GM23338 (cell line): ENCODE measurements at regions not wholly inside any gene's neighbourhood (a gene's known extent, or its start where the extent isn't known, plus 50 kb on each side); places are given as distances from the start of the nearest gene placed in this dataset.

Experiments used
- CREB1 ChIP-seq: fragments of 250-450 bp; sonication (Bioruptor Pico); IDR thresholded peaks from 2 replicates; pipeline ENCODE4 v1.5.0; 2020; ENCODE audit warnings: low read depth, mild to moderate bottlenecking, moderate library complexity
- EZH2 ChIP-seq: fragments of 200-600 bp; sonication (generic); IDR thresholded peaks from one replicate; pipeline ENCODE4 v1.8.0; 2017; ENCODE audit warnings: antibody characterized with exemption, mild to moderate bottlenecking, low read depth; ENCODE audit not compliant: unreplicated experiment
- EZH2phosphoT487 ChIP-seq: fragments of 200-600 bp; sonication (generic); IDR thresholded peaks from one replicate; pipeline ENCODE4 v1.8.1; 2018; ENCODE audit warnings: antibody characterized with exemption; ENCODE audit not compliant: unreplicated experiment
- JUNB ChIP-seq: IDR thresholded peaks from one replicate; pipeline ENCODE4 v1.6.1; 2016; ENCODE audit warnings: antibody characterized with exemption; ENCODE audit not compliant: unreplicated experiment
- NANOG ChIP-seq: IDR thresholded peaks from 2 replicates; pipeline ENCODE4 v1.6.1; 2016; ENCODE audit warnings: antibody characterized with exemption, borderline replicate concordance
- POLR2AphosphoS5 ChIP-seq: IDR thresholded peaks from 2 replicates; pipeline ENCODE4 v1.6.1; 2016; ENCODE audit warnings: antibody characterized with exemption, low read depth
- STAT1 ChIP-seq: IDR thresholded peaks from one replicate; pipeline ENCODE4 v1.6.1; 2016; ENCODE audit warnings: antibody characterized with exemption; ENCODE audit not compliant: unreplicated experiment
- ZNF114 ChIP-seq: fragments of 250-450 bp; sonication (Bioruptor Pico); IDR thresholded peaks from 2 replicates; pipeline ENCODE4 v1.5.0; 2020; ENCODE audit warnings: mild to moderate bottlenecking, moderate library complexity
- TF ChIP-seq, protein P1 (sequence below), 2 experiments: fragments of 200-600 bp in 1 of 2; sonication (generic) in 1 of 2; conservative IDR thresholded peaks; 2 replicates each; pipeline versions ENCODE4 v1.5.1 to v1.6.1; 2016 to 2017; ENCODE audit warnings: antibody characterized with exemption in 2 of 2, low read depth in 2 of 2, mild to moderate bottlenecking in 2 of 2, moderate library complexity in 1 of 2
- TF ChIP-seq, protein P2 (sequence below): IDR thresholded peaks from 2 replicates; pipeline ENCODE4 v1.6.1; 2016; ENCODE audit warnings: antibody characterized with exemption
- TF ChIP-seq, protein P3 (sequence below): IDR thresholded peaks from one replicate; pipeline ENCODE4 v1.6.1; 2018; ENCODE audit warnings: antibody characterized with exemption; ENCODE audit not compliant: unreplicated experiment

DNA sequence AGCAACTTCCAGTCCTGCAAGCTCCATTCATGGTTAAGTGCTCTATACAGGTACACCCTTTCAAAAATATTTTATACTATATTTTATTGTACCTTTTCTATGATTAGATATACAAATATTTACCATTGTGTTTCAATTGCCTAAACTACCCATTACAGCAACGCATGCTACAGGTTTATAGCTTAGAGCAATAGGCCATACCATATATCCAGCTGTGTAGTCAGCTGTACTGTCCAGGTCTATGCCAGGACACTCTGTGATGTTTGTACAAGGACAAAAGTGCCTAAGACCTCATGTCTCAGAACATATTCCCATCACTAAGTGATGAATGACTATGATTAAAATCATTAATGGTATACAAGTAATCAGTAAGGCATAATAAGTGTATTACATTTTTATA is 368.7 kb downstream of the CMPK2 start:
- TF ChIP-seq CREB1 (CRISPR knock-in tag) (no peak), EZH2 (no peak), POLR2AphosphoS5 (no peak), EZH2phosphoT487 (no peak), STAT1 (no peak), ZNF114 (no peak), JUNB (no peak), NANOG (no peak)
- TF ChIP-seq, protein P1, sequence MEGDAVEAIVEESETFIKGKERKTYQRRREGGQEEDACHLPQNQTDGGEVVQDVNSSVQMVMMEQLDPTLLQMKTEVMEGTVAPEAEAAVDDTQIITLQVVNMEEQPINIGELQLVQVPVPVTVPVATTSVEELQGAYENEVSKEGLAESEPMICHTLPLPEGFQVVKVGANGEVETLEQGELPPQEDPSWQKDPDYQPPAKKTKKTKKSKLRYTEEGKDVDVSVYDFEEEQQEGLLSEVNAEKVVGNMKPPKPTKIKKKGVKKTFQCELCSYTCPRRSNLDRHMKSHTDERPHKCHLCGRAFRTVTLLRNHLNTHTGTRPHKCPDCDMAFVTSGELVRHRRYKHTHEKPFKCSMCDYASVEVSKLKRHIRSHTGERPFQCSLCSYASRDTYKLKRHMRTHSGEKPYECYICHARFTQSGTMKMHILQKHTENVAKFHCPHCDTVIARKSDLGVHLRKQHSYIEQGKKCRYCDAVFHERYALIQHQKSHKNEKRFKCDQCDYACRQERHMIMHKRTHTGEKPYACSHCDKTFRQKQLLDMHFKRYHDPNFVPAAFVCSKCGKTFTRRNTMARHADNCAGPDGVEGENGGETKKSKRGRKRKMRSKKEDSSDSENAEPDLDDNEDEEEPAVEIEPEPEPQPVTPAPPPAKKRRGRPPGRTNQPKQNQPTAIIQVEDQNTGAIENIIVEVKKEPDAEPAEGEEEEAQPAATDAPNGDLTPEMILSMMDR (conservative IDR thresholded peaks at IDR 0.05; ENCODE audit: low read depth in 2 of 2): no peak
- TF ChIP-seq, protein P2, sequence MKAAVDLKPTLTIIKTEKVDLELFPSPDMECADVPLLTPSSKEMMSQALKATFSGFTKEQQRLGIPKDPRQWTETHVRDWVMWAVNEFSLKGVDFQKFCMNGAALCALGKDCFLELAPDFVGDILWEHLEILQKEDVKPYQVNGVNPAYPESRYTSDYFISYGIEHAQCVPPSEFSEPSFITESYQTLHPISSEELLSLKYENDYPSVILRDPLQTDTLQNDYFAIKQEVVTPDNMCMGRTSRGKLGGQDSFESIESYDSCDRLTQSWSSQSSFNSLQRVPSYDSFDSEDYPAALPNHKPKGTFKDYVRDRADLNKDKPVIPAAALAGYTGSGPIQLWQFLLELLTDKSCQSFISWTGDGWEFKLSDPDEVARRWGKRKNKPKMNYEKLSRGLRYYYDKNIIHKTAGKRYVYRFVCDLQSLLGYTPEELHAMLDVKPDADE: no peak
- TF ChIP-seq, protein P3, sequence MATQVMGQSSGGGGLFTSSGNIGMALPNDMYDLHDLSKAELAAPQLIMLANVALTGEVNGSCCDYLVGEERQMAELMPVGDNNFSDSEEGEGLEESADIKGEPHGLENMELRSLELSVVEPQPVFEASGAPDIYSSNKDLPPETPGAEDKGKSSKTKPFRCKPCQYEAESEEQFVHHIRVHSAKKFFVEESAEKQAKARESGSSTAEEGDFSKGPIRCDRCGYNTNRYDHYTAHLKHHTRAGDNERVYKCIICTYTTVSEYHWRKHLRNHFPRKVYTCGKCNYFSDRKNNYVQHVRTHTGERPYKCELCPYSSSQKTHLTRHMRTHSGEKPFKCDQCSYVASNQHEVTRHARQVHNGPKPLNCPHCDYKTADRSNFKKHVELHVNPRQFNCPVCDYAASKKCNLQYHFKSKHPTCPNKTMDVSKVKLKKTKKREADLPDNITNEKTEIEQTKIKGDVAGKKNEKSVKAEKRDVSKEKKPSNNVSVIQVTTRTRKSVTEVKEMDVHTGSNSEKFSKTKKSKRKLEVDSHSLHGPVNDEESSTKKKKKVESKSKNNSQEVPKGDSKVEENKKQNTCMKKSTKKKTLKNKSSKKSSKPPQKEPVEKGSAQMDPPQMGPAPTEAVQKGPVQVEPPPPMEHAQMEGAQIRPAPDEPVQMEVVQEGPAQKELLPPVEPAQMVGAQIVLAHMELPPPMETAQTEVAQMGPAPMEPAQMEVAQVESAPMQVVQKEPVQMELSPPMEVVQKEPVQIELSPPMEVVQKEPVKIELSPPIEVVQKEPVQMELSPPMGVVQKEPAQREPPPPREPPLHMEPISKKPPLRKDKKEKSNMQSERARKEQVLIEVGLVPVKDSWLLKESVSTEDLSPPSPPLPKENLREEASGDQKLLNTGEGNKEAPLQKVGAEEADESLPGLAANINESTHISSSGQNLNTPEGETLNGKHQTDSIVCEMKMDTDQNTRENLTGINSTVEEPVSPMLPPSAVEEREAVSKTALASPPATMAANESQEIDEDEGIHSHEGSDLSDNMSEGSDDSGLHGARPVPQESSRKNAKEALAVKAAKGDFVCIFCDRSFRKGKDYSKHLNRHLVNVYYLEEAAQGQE: no peak
